ENCODE measurements at regions not wholly inside any gene's neighbourhood (a gene's known extent, or its start where the extent isn't known, plus 50 kb on each side); places are given as distances from the start of the nearest gene placed in this dataset.

DNA sequence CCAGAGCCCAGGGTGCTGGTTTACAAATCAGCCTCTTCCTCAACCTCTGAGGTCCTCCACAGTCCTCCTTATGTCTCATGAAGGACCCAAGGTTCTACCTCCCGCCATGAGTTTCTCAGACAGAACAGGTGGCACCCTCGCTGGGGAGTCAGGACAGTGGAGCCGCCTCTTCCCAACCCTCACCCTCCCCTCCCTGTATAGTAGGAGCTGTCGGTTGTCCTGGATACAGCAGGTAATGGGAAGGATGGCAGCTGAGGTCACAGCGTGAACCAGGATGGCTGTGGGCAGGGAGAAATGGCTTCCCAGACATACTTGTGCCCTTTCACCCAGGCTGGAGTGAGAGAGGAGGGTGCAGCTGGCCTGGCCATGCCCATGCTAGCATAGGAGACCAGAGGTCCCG, 134.6 kb downstream of the CHST1 start:
- TF ChIP-seq, protein P1, sequence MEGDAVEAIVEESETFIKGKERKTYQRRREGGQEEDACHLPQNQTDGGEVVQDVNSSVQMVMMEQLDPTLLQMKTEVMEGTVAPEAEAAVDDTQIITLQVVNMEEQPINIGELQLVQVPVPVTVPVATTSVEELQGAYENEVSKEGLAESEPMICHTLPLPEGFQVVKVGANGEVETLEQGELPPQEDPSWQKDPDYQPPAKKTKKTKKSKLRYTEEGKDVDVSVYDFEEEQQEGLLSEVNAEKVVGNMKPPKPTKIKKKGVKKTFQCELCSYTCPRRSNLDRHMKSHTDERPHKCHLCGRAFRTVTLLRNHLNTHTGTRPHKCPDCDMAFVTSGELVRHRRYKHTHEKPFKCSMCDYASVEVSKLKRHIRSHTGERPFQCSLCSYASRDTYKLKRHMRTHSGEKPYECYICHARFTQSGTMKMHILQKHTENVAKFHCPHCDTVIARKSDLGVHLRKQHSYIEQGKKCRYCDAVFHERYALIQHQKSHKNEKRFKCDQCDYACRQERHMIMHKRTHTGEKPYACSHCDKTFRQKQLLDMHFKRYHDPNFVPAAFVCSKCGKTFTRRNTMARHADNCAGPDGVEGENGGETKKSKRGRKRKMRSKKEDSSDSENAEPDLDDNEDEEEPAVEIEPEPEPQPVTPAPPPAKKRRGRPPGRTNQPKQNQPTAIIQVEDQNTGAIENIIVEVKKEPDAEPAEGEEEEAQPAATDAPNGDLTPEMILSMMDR (IDR thresholded peaks at IDR 0.05): no peak
- Histone ChIP-seq H3K36me3 (replicated peaks in 1 of 2; ENCODE audit: control insufficient read depth in 1 of 2, insufficient read depth in 2 of 2, low read length in 2 of 2) (no peaks in the 10 kb centered on the region), H3K4me2 (replicated peaks; ENCODE audit: extremely low read depth, low read length, poor library complexity, severe bottlenecking) (no peak overlapping the region), H3K79me2 (ENCODE audit: insufficient read depth, low read length) (no peaks in the 10 kb centered on the region), H3K4me3 (replicated peaks in 1 of 3; ENCODE audit: low read depth in 2 of 3, low read length in 3 of 3) (no peak overlapping the region), H2AFZ (ENCODE audit: insufficient read depth, low read depth, low read length, poor library complexity, severe bottlenecking) (no peak overlapping the region), H4K20me1 (ENCODE audit: insufficient read depth, low read length) (no peaks in the 10 kb centered on the region), H3K9me3 (replicated peaks in 1 of 2; ENCODE audit: control insufficient read depth in 1 of 2, insufficient read depth in 1 of 2, low read length in 2 of 2) (no peaks in the 10 kb centered on the region), H3K27ac (ENCODE audit: low read depth in 1 of 2, low read length in 2 of 2) (no peak overlapping the region), H3K4me1 (ENCODE audit: control insufficient read depth in 1 of 2, insufficient read depth in 2 of 2, low read length in 2 of 2) (peaks cover 13 to 25% of the 10 kb centered on the region in 2 donors), H3K27me3 (ENCODE audit: control insufficient read depth in 2 of 2, insufficient read depth in 2 of 2, low read length in 2 of 2) (no peaks in the 10 kb centered on the region), H3K9ac (ENCODE audit: insufficient read depth, low read length, poor library complexity, severe bottlenecking) (no peak overlapping the region)
- DNase-seq: no peak
- Mint-ChIP-seq H3K9me3 (no peaks in the 10 kb centered on the region), H3K4me3 (no peak overlapping the region), H3K27ac (no peak overlapping the region), H3K4me1 (peaks cover 35% of the 10 kb centered on the region), H3K36me3 (no peaks in the 10 kb centered on the region), H3K27me3 (ENCODE audit: low read depth in 3 of 3) (peaks cover 3 to 8% (median 7%) of the 10 kb centered on the region in 3 donors)
- WGBS (ENCODE audit: insufficient coverage): 100% methylated on average over 1 of the region's 6 CpGs
- intact Hi-C loops (cut with micrococcal nuclease): no loop called here

DNA sequence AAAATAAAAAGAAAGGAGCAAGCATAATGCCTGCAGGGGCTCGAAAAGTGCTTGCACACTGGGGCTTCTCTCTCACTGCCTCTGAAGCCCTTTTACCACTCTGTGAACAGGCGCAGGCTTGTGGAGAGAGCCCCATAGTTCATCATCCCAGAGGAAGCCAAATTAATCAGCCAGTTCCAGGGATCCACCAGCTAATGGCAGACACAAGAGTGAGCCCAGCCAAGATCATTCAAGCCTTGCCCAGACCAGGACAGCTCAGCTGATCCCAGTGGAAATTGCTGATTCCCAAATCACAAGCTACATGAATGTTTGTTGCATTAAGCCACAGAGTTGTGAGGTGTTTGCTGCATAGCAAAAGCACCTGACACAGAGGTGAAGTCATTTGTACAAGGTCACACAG, 135.3 kb downstream of the CHST1 start:
- Mint-ChIP-seq H3K27ac (no peak overlapping the region), H3K4me1 (peaks cover 35% of the 10 kb centered on the region), H3K4me3 (no peak overlapping the region), H3K36me3 (no peaks in the 10 kb centered on the region), H3K9me3 (no peaks in the 10 kb centered on the region), H3K27me3 (ENCODE audit: low read depth in 3 of 3) (peaks cover under 1 to 5% (median 3%) of the 10 kb centered on the region in 3 donors)
- Histone ChIP-seq H3K27me3 (ENCODE audit: control insufficient read depth in 2 of 2, insufficient read depth in 2 of 2, low read length in 2 of 2) (no peaks in the 10 kb centered on the region), H3K27ac (ENCODE audit: low read depth in 1 of 2, low read length in 2 of 2) (no peak overlapping the region), H3K4me2 (replicated peaks; ENCODE audit: extremely low read depth, low read length, poor library complexity, severe bottlenecking) (no peak overlapping the region), H3K36me3 (replicated peaks in 1 of 2; ENCODE audit: control insufficient read depth in 1 of 2, insufficient read depth in 2 of 2, low read length in 2 of 2) (no peaks in the 10 kb centered on the region), H3K4me1 (ENCODE audit: control insufficient read depth in 1 of 2, insufficient read depth in 2 of 2, low read length in 2 of 2) (peaks cover 13 to 25% of the 10 kb centered on the region in 2 donors), H3K79me2 (ENCODE audit: insufficient read depth, low read length) (no peaks in the 10 kb centered on the region), H4K20me1 (ENCODE audit: insufficient read depth, low read length) (no peaks in the 10 kb centered on the region), H2AFZ (ENCODE audit: insufficient read depth, low read depth, low read length, poor library complexity, severe bottlenecking) (no peak overlapping the region), H3K9me3 (replicated peaks in 1 of 2; ENCODE audit: control insufficient read depth in 1 of 2, insufficient read depth in 1 of 2, low read length in 2 of 2) (no peaks in the 10 kb centered on the region), H3K4me3 (replicated peaks in 1 of 3; ENCODE audit: low read depth in 2 of 3, low read length in 3 of 3) (no peak overlapping the region), H3K9ac (ENCODE audit: insufficient read depth, low read length, poor library complexity, severe bottlenecking) (no peak overlapping the region)
- intact Hi-C loops (cut with micrococcal nuclease): no loop called here
- TF ChIP-seq, protein P1 (IDR thresholded peaks at IDR 0.05): no peak
- DNase-seq: no peak
- 100% methylated on average over 2 of the region's 2 CpGs for WGBS (ENCODE audit: insufficient coverage)
